ENCODE measurements at regions not wholly inside any gene's neighbourhood (a gene's known extent, or its start where the extent isn't known, plus 50 kb on each side); places are given as distances from the start of the nearest gene placed in this dataset.

DNA sequence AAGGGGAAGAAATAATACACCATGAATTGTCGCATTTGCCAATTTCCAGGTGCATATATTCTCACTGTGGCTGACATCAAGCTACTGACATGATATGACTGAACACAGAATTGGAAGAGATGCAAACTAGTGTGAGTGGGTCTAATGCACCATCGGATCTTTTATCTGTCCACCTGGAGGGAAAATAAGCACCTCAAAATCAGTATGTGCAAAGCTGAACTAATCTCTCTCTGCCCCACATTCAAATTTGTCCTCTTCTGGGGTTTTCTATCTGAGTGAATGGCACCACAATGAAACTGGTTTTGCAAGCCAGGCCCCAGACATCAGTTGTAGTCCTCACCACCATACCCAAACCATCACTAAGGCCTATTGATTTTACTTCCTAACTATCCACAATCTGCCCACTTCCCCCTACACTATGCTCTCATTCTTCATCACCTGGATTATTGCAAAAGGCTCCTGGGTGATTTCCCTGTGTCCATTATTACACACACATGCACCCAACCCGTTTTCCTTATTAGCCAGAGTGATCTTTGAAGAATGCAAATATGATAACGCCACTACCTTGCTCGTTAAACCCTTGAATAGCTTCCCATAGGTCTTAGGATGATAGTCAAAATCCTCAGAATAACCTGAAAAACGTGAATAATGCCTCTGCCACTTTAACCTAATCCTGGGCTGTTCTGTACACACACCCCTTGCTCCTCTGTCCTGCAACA is 159.0 kb upstream of the GMDS start:
- TF ChIP-seq, protein P1, sequence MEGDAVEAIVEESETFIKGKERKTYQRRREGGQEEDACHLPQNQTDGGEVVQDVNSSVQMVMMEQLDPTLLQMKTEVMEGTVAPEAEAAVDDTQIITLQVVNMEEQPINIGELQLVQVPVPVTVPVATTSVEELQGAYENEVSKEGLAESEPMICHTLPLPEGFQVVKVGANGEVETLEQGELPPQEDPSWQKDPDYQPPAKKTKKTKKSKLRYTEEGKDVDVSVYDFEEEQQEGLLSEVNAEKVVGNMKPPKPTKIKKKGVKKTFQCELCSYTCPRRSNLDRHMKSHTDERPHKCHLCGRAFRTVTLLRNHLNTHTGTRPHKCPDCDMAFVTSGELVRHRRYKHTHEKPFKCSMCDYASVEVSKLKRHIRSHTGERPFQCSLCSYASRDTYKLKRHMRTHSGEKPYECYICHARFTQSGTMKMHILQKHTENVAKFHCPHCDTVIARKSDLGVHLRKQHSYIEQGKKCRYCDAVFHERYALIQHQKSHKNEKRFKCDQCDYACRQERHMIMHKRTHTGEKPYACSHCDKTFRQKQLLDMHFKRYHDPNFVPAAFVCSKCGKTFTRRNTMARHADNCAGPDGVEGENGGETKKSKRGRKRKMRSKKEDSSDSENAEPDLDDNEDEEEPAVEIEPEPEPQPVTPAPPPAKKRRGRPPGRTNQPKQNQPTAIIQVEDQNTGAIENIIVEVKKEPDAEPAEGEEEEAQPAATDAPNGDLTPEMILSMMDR (IDR thresholded peaks at IDR 0.05): no peak
- no peak for TF ChIP-seq POLR2A (IDR thresholded peaks at IDR 0.05)
